Gastroesophageal sphincter (tissue), 3 donors: ENCODE measurements at regions not wholly inside any gene's neighbourhood (a gene's known extent, or its start where the extent isn't known, plus 50 kb on each side); places are given as distances from the start of the nearest gene placed in this dataset.

Experiments
- POLR2A ChIP-seq, 2 donors: fragments of 450-650 bp; IDR thresholded peaks; one replicate each; pipeline ENCODE4 v1.6.1; 2017; ENCODE audit warnings: antibody characterized with exemption in 2 of 2, mild to moderate bottlenecking in 2 of 2, moderate library complexity in 1 of 2
- POLR2AphosphoS5 ChIP-seq: sonication (generic); formaldehyde crosslinking; IDR thresholded peaks from one replicate; pipeline ENCODE4 v1.6.1; 2017; ENCODE audit warnings: antibody characterized with exemption
- TF ChIP-seq, protein P1 (sequence below), 4 experiments: fragments of 200-600 bp in 2 of 4; fragments of 450-650 bp in 2 of 4; sonication (generic) in 1 of 4; IDR thresholded peaks; one replicate each; pipeline ENCODE4 v1.5.1; 2017 to 2019; ENCODE audit warnings: antibody characterized with exemption in 4 of 4, mild to moderate bottlenecking in 2 of 4, moderate library complexity in 2 of 4

DNA sequence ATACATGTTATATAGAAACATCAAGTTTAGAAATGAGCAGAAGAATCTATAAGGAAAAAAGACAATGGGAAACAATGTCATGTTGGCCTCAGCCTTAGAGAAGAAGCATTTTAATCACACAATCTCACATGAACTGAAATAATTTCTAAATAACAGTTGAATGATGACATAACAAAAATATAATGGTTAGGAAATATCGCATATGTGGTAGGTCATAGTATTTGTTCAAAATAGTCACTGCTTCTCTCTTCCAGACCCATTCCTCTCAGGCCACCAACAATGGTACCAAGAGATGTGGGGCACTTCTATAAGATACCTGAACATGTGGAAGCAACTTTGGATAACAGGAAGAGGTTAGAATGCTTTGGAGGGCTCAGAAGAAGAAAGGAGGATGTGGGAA is 195.7 kb upstream of the PDZRN3 start:
- TF ChIP-seq, protein P1, sequence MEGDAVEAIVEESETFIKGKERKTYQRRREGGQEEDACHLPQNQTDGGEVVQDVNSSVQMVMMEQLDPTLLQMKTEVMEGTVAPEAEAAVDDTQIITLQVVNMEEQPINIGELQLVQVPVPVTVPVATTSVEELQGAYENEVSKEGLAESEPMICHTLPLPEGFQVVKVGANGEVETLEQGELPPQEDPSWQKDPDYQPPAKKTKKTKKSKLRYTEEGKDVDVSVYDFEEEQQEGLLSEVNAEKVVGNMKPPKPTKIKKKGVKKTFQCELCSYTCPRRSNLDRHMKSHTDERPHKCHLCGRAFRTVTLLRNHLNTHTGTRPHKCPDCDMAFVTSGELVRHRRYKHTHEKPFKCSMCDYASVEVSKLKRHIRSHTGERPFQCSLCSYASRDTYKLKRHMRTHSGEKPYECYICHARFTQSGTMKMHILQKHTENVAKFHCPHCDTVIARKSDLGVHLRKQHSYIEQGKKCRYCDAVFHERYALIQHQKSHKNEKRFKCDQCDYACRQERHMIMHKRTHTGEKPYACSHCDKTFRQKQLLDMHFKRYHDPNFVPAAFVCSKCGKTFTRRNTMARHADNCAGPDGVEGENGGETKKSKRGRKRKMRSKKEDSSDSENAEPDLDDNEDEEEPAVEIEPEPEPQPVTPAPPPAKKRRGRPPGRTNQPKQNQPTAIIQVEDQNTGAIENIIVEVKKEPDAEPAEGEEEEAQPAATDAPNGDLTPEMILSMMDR (IDR thresholded peaks at IDR 0.05), result no peak
- TF ChIP-seq POLR2A (IDR thresholded peaks at IDR 0.05) (no peak), POLR2AphosphoS5 (no peak)
